TTC549 (cell line): ENCODE measurements at regions not wholly inside any gene's neighbourhood (a gene's known extent, or its start where the extent isn't known, plus 50 kb on each side); places are given as distances from the start of the nearest gene placed in this dataset.

ENCODE experiments used
- FAIRE-seq: peaks from 2 replicates; lab custom pipeline; 2012; peaks lifted over from hg19 to GRCh38; lab: Jason Lieb, UNC

DNA sequence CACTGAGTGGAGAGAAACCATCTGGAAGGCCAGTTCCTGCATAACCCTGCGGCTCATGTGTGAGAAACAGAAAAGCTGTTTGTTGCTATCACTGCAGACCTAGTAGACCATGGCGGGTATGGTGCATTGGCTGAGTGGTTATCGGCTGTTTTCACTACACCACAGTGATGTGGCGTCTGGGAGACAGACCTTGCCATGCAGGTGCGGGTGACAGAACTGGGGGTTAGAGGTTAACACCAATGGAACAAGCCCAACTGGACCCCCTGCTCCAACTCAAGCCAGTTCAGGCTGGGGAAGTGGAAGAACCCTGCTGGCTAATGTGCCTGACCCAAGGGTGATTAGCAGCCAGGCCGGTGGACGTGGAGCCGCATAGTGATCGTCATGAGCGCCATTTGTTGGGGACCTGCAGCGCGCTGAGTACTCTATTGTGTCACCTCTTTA lies 91.9 kb downstream of the IRF8 start:
- FAIRE-seq: no peak

DNA sequence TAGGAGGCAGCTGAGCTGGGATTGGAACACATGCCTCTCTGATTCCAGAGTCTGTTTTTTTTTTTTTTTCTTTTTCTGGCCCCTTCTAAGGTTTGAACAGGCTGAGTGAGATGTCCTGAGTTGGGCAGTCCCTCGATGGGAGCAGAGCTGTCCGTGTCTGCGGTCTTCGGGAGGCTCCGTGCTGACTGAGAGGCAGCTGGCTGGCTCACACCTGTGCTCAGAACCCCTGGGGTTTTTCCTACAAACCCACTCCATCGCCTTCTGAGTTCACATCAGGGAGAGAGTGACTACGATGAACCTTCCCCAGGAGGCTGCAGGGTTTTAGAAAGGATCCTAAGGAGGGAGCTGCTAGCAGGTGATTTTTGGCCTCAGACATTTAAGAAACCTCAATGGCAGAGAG lies 92.5 kb downstream of the IRF8 start:
- no peak for FAIRE-seq

DNA sequence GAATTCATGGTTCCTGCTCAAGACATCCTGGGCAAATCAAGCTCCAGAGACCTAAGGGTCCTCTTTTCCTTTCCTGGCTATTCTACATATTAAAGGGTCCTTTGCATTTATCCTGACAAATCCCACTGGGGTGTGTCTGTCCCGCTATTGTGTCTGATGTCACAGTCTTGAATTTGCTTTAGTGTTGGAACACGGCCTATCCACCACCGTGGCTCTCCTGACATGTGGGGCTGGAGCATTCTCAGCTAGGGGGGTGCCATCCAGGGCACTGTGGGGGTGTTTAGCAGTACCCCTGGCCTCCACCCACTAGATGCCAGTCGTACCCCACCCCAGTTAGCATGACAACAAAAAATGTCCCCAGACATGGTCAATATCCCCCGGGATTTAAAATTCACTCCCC lies 92.9 kb downstream of the IRF8 start:
- no peak for FAIRE-seq

DNA sequence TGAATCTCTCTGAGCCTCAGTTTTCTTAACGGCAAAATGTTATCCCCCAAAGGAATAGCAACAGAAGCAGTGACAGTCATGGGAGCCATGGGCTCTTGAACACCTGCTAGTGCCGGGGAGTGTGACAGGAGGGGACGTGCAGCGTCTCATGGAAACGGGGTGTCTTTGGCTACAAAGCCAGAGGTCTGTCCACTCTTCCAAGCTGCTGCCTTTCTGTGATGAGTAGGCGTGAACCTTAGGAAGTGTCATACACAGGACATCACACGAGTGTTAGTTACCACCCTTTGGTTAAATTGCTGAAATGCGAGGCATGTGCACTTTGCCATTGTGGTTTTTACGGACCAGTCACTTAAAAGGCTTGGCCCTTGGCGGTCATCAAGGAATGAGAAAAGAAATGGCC lies 93.4 kb downstream of the IRF8 start:
- no peak for FAIRE-seq

DNA sequence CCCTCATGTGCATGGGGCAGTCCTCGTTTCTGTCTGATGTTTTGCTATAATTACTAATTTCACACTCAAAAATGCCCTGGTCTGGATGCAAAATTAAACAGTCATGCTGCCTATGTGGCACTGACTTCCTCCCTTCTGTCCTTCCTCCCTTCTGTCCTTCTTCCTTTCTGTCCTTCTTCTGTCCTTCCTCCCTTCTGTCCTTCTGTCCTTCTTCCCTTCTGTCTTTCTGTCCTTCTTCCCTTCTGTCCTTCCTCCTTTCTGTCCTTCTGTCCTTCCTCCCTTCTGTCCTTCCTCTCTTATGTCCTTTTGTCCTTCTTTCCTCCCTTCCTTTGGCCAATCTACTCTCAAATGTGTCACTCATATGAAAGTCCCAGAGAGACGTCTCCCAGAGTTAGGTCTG lies 93.8 kb downstream of the IRF8 start:
- no peak for FAIRE-seq

DNA sequence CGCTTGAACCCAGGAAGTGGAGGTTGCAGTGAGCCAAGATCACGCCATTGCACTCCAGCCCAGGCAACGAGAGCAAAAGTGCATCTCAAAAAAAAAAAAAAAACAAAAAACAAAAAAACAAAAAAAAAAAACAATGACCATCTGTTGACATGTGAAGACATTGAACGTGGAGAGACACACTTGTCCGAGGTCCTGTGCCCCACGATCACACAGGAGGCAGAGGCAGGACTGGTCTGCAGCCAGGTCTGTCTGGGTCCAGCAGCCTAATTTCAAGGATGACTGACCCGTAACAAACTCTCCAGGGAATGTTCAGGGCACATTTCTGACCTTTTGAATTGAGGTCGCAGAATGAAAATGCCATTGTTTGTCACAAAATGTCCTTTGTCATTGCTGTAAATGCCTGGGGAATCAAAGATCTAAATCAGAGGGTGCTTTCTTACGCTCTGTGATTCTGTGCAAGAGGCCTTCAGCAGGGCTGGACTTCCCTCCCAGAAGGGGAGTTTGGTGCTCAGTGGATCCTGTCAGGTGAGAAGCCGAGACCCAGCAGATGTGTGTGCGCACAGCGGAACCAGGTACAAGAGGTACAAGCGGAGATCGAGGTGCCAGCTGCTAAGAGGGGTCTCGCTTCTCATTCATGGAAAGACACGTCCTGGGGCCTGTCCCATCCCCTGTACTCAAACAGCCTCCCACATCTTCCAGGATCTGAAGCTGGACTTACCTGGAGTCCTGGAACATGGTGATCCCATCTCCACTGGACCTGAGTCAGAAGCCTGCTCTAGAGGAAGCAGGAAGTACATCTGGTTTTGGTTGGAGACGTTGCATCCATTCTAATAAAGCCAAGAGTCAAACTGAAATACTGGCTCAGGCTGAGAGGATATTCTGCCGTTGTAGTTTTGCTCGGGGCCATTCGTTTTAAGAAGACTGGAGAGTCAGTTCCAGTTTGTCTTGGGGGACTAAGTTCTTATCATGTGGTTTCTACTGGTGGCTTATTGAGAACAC lies 95.8 kb downstream of the IRF8 start:
- FAIRE-seq: no peak

DNA sequence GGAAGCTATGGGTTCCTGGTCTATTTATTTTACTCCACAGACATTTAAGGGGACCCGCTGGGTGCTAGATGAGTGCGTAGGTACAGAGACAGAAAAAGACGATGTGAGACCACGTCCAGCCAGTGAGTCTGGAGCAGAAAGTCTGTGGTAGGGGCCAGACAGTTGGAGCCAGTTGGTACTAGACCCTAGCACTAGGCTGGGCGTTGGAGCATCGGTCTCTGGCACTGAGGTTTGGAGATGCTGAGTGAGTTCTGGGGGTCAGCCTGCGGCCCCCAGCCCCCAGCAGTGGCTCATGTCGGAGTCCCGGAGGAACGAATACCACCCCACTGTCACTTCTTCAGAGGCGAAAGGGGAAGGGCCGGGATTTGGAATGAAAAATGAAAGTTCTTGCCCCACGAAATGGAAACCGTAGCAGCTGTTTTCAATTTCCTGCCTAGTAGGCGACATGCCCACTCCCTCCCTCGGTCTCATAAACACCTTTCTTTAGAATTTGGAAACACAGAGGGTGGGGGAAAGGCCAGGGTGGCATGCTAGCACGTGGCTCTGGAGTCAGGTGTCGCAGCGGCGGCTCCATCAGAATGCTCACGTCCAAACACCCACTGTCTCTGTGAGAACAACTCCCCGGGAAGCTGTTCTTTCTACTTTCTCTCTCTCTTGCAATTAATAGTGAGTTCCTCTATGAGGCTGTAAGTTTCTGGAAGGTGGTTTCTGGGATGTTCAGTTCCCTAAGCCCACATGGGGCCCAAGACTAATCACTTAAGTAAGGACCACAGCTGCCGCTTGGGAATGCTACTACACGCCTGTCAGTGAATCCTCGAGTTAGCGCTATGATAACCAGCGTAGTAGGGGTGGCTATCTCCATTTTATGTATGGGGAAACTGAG lies 96.8 kb downstream of the IRF8 start:
- no peak for FAIRE-seq

DNA sequence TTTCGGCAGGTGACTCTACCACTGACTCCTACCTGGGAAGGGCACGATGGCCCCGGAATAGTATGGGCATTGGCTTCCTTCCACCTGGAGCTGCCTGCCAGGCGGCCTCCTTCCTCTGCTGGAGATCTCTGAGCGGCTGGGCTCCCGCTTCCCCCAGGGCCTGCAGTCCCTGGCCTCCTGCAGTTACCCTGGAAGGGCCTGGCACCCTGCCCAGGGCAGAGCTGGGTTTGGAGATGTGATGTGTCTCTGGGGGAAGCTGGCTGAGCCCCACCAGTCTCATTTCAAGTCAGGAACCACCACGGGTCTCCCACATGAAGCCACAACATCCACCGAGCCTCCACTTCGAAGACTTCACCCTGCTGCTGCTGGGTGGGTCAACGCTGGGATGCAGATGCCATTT lies 97.9 kb downstream of the IRF8 start:
- FAIRE-seq: no peak

DNA sequence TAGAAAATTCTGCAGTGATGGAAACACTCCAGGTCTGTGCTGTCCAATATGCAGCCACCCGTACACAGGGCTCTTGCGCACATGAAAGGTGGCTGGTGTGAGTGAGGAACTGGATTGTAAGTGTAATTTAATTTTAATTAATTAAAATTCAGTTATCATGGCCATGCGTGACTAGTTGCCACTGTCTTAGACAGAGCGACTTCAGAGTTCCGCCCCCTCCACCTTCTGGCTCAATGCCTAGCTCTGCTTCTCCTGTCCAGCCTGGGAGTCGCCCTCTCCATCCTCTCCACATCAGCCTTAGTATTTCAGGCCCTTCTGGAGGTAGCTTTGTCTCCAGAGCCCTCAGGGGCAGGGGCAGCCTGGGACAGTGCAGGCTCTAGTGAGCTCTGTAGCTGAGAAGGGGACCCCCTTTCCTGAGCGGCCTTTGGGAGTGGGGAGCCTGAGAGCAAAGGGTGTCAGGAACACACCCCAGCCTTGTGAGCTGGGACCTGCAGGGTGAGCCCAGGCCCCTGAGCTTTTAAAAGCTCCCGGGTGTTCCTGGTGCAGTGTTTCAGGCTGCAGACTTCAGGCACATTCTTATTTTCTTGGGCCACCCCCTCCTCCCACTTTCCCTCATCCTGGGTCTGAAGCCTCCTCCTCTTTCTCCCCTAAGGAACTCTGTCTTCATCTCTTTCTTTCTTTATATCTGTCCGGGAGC lies 99.4 kb downstream of the IRF8 start:
- no peak for FAIRE-seq

DNA sequence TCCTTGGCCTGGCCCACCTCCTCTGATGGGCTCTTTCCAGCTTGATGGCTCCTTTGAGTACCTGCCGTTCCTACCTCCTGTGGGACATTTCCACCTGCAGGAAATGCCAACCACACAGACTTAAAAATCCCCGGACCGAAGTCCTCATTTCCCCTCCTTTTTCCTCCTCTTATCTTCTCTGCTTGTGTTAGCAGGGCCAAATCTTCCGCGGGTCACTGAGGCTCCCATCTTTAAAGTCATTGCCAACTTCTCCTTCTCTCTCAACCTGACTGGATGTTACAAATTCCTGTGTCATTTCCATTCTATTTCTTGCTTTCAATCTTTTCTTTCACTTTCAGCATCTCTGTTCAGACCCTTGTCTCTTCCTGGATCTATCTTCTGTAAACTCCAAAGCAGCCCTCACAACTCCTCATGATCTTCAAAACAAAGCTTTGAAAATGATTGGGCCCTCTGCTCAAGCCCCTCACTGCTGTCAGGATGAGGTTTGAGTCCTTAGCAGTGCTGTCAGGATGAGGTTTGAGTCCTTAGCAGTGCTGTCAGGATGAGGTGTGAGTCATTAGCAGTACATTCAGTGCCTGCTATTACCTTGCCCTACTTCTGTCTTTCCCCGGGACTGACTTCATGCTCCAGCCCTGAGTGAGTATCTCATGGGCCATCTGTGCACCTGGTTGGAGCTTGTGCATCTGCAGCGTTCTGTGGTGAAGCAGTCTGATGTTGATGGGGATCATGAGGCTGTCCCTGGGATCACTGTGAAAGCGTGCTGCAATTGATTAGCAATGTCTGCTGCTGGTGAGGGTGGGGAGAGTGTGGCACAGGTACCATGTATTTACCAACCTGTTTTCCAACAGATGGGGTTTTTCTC lies 100.1 kb downstream of the IRF8 start:
- FAIRE-seq: no peak

DNA sequence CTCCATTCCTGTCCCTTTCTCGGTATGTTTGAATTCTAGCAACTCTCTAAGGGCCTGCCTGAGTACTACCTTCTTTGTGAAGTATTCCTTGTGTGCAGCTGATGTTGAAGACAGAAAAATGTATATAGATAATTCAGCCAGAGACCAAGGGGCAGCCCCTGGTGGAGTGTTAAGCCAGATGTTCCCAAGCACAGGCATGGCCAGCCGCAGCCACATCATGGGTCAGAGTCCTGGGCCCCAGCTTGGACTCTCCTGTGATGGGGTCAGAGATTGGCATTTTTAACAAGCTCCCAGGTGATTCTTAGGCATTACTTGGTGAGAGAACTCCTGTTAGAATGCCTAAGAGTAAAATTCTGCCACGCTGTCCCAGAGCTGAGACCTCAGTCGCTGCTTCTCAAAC lies 100.8 kb downstream of the IRF8 start:
- no peak for FAIRE-seq

DNA sequence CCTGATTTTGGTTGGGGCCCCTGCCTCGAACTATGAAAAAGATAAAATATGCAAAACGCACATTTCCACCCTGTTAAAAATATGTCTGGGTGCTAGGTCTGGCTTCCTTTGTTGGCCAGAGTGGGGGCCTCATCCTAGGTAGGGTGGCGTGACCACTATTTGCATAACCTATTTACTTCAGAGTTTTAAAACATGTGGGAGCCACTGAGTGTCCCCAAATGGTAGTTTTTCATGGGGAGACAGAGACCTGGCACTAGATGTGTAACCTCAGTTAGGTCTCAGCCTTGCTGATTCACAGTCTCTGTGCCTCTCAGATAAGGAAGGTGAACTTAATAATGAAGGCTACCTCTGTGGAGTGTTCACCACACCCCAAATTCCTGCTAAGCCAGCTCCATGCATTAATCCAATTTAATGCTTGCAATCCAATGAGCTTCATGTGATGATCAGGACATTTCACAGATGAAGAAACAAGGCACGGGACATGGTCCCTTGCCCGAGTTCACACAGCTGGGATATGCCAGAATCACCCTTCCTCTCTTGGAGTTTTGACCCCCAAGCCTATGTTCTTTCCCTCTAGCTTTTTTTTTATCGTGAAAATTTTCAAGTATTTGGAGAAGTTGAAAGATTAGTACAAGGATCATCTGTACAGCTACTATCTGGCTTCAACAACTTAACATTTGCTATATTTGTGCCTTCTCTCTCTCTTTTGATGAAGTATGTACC lies 103.4 kb downstream of the IRF8 start:
- FAIRE-seq: no peak

DNA sequence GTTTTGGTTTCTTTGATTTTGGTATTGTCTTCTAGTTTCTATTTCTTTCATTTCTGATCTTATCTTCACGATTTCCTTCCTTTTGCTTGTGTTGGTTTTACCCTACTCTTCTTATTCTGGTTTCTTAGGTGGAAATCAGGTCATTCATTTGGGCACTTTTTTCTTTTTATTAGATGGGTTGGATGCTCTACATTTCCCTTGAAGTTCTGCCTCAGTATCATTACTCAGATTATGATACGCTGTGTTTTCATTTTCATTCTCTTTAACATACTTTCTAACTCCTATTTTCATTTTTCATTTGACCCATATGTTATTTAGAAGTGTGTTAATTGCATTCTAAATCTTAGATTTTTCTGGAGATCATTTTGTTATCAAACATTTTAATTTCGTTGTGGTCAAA lies 108.6 kb downstream of the IRF8 start:
- FAIRE-seq: no peak

DNA sequence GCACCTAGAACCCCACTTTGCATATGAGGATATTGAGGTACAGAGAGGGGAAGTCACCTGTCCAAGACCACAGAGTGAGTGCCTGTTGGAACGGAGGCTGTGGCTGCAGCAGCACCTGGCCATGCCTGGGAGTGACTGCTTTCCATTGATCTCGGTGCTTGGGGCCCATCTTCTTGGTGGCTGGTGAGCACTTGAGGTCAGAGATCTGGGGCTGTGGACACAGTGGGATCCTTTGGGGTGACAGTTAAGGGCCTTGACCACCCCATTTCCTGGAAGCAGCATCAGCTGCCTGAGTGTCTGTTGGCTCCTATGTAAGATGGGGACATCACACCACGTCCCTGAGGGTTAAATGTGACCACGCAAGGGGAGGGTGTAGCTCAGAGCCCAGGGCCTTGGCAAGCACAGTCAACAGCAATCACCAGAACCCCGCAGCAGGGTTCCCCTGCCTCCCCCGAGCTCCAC lies 111.7 kb downstream of the IRF8 start:
- no peak for FAIRE-seq

DNA sequence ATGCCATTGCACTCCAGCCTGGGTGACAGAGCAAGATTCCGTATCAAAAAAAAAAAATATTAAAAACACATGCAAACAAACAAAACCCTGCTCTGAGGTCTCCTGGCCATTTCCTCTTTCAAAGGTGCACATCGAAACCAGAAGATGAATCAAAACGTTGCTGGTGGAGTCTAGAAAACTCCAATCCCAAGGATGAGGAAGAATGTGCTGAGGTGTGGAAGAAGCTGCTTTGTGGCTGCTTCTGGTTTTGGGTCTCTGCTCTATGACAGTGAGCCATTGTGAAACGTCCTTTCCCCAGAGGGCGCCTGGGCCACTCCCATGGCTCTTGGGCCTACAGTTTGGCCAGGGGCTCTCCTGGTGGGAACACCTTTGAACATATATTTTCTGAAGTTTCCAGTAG lies 112.6 kb downstream of the IRF8 start:
- no peak for FAIRE-seq

DNA sequence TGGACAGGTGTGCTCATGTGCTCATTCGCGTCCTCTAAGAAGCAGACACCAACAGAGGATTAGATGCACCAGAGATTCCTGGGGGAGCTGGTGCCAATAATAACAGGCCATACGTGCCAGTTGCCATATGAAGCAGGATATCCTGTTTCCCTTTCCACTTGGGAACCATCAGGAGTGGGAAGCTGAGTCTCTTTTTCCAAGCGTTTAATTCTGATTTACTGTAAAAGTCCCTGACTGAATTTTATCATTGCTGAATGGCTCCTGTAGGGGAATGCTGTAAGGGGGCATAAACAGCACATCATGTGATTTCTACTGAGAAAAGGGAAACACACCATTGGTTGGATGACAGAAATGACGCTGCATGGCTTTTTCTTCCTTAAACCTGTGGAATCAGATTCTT lies 113.3 kb downstream of the IRF8 start:
- FAIRE-seq: no peak

DNA sequence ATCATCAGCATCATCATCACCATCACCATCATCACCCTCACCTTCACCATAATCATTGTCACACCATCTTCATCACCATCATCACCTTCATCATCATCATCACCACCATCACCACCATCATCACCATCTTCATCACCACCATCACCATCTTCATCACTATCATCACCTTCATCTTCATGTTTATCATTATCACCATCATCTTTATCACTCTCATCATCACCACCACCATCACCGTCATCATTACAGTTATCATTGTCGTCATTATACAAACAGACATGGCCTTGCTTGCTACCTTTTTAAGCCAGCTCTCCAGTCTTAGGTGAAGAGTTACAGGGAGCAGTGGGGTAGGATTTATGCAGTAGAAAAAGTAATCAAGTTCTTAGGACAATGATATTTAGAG lies 114.9 kb downstream of the IRF8 start:
- FAIRE-seq: no peak

DNA sequence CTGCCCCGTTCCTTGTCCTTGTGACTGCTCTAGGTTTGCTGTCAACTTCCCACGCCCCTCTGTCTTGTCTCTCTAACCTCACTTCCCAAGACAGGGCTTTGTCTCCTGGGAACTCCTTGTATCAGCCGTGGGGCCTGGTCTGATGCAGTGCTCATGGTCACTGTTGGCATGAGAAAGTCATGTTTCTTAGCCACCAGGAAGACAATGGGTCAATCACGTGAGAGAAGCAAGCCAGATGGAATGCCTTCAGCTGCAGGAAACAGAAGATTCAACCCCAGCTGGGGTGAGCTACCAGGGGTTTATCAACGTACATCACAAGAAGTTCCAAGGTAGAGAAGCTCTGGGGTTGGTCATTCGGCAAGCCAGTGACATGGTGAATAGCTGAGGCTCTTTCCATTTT lies 116.6 kb downstream of the IRF8 start:
- no peak for FAIRE-seq

DNA sequence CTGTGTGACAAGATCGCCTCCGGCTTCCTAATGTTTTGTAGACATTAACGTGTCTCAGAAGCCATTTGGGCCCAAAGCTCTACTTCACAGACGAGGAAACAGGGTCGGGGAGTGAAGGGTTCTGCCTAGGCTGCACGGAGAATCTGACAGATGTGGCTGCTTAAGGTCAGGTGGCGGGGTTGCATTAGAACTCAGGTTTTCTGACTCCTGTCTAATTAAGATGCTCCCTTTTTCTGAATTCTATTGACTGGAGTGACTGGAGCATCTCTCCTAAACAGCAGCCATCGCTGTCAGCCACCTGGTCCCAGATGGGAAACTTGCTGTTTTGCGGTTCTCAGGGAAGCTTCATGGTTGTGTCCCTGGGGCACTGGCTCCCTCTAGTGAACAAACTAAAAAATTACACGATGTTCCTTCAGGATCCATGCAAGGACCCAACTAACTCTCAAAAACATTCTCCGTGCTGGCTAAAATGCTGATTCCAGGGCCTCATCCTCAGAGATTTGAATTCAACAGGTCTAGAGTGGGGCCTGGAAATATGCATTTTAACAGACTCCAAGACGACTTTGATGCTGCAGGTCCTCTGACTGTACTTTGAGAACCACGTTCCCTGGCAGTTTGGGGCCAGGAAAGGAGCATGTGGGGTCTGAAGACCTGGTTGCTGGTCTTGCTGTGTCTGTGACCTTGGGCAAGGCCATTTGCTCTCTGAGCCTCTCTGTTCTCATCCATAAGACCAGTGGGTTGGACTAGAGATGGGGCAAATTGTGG lies 117.4 kb downstream of the IRF8 start:
- FAIRE-seq: peak; percentile 79

DNA sequence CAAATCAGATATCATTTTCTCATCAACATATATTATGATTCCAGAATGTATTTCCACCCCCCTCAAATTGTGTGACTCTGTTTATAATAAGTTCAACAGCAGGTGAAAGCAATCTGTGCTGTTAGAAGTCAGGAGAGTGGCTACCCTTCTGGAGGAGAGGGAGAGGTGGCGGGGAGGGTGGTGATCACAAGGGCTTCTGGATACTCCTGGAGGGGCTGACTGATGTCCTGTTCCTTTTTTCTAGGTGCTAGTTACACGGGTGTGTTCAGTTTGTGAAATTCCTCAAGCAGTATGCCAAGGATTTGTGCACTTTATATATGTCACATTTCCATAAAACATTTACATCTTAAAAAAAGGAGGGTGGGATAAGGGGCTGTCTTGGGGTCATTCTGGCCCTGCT lies 119.1 kb downstream of the IRF8 start:
- no peak for FAIRE-seq
